ENCODE measurements at regions not wholly inside any gene's neighbourhood (a gene's known extent, or its start where the extent isn't known, plus 50 kb on each side); places are given as distances from the start of the nearest gene placed in this dataset.

DNA sequence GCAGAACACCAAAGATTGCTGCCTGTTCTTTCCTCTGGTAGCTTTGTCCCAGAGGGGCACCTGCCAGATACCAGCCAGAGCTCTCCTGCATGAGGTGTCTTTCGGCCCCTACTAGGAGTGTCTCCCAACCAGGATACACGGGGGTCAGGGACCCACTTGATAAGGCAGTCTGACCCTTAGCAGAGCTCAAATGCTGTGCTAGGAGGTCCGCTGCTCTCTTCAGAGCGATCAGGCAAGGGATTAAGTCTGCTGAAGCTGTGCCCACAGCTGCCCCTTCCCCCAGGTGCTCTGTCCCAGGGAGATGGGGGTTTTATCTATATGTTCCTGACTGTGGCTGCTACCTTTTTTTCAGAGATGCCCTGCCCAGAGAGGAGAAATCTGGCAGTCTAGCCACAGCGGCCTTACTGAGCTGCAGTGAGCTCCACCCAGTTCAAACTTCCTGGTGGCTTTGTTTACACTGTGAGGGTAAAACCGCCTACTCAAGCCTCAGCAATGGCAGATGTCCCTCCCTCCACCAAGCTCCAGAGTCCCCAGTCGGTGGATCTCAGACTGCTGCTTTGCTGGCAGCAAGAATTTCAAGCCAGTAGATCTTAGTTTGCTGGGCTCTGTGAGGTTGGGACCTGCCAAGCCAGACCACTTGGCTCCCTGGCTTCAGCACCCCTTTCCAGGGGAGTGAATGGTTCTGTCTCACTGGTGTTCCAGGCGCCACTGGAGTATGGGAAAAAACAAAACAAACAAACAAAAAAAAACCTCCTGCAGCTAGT is 52.0 kb upstream of the TMTC2 start:
- DNase-seq: peak; percentile 51 to 79

DNA sequence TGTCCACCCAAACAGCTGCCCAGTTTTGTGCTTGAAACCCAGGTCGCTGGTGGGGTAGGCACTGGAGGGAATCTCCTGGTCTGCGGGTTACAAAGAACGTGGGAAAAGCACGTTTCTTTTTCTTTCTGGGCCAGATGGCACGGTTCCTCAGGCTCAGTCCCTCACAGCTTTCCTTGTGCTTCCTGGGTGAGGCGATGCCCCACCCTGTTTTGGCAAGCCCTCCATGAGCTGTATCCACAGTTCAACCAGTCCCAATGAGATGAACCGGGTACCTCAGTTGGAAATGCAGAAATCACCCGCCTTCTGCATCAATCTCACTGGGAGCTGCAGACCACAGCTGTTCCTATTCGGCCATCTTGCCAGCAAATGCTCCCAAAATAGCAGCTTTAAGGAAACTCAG is 51.4 kb upstream of the TMTC2 start:
- peak; percentile 80 to 89 for DNase-seq

All from NCI-H446 (cell line).